ENCODE measurements at regions not wholly inside any gene's neighbourhood (a gene's known extent, or its start where the extent isn't known, plus 50 kb on each side); places are given as distances from the start of the nearest gene placed in this dataset.
"Not testable (repeated sequence)": the region's sequence is repeated elsewhere in the genome, so short reads cannot be mapped to it uniquely, and the experiment has no call there.

GRCh38 chr7:56199639-56200038 lies 83.4 kb upstream of the NUPR2 start:
- DNase-seq (ENCODE audit: extremely low spot score, unreplicated experiment), result no peak
- H3K9me3 Mint-ChIP-seq, result peaks cover 4% of the 10 kb centered on the region
- no peaks in the 10 kb centered on the region for H3K27me3 Mint-ChIP-seq
- H3K36me3 Mint-ChIP-seq, result no peaks in the 10 kb centered on the region
- H3K4me1 Mint-ChIP-seq (ENCODE audit: unreplicated experiment), result no peaks in the 10 kb centered on the region
- no peak overlapping the region for H3K27ac Mint-ChIP-seq
- no peak overlapping the region for H3K4me3 Mint-ChIP-seq
- TF ChIP-seq, protein P1, sequence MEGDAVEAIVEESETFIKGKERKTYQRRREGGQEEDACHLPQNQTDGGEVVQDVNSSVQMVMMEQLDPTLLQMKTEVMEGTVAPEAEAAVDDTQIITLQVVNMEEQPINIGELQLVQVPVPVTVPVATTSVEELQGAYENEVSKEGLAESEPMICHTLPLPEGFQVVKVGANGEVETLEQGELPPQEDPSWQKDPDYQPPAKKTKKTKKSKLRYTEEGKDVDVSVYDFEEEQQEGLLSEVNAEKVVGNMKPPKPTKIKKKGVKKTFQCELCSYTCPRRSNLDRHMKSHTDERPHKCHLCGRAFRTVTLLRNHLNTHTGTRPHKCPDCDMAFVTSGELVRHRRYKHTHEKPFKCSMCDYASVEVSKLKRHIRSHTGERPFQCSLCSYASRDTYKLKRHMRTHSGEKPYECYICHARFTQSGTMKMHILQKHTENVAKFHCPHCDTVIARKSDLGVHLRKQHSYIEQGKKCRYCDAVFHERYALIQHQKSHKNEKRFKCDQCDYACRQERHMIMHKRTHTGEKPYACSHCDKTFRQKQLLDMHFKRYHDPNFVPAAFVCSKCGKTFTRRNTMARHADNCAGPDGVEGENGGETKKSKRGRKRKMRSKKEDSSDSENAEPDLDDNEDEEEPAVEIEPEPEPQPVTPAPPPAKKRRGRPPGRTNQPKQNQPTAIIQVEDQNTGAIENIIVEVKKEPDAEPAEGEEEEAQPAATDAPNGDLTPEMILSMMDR (conservative IDR thresholded peaks at IDR 0.05), result no peak

DNA sequence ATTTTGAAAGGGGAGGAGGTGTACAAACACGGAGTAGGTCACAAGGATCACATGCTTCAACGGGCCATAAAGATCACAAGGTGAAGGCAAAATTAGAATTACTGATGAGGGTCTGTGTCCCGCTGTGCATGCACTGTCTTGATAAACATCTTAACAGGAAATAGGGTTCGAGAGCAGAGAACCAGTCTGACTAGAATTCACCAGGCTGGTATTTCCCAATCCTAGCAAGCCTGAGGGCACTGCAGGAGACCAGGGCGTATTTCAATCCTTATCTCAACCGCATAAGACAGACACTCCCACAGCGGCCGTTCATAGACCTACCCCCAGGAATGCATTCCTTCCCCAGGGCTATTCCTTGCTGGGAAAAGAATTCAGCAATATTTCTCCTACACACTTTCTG lies 80.0 kb upstream of the NUPR2 start:
- DNase-seq (ENCODE audit: extremely low spot score, unreplicated experiment); H3K4me1 Mint-ChIP-seq (ENCODE audit: unreplicated experiment); H3K4me3 Mint-ChIP-seq; H3K36me3 Mint-ChIP-seq; H3K27me3 Mint-ChIP-seq; H3K27ac Mint-ChIP-seq: not testable (repeated sequence)
- peaks cover 12% of the 10 kb centered on the region for H3K9me3 Mint-ChIP-seq

- Mint-ChIP-seq H3K9me3 (peaks cover 8% of the 10 kb centered on the region), H3K27me3 (no peaks in the 10 kb centered on the region), H3K4me1 (ENCODE audit: unreplicated experiment) (no peaks in the 10 kb centered on the region), H3K4me3 (no peak overlapping the region), H3K27ac (no peak overlapping the region), H3K36me3 (no peaks in the 10 kb centered on the region)
- TF ChIP-seq, protein P1 (conservative IDR thresholded peaks at IDR 0.05), result no peak
- no peak for DNase-seq (ENCODE audit: extremely low spot score, unreplicated experiment)
Measured at GRCh38 chr7:56188823-56189346, 72.7 kb upstream of the NUPR2 start.

- TF ChIP-seq, protein P1 (conservative IDR thresholded peaks at IDR 0.05), result no peak
- peaks cover 4% of the 10 kb centered on the region for H3K9me3 Mint-ChIP-seq
- no peaks in the 10 kb centered on the region for H3K4me1 Mint-ChIP-seq (ENCODE audit: unreplicated experiment)
- DNase-seq (ENCODE audit: extremely low spot score, unreplicated experiment), result no peak
- H3K27ac Mint-ChIP-seq, result no peak overlapping the region
- no peaks in the 10 kb centered on the region for H3K36me3 Mint-ChIP-seq
- H3K4me3 Mint-ChIP-seq, result no peak overlapping the region
- no peaks in the 10 kb centered on the region for H3K27me3 Mint-ChIP-seq
Measured at GRCh38 chr7:56188376-56188775, 72.2 kb upstream of the NUPR2 start.

GRCh38 chr7:56181010-56181409 lies 64.8 kb upstream of the NUPR2 start:
- no peaks in the 10 kb centered on the region for H3K36me3 Mint-ChIP-seq
- TF ChIP-seq, protein P1 (conservative IDR thresholded peaks at IDR 0.05), result no peak

GRCh38 chr7:56175771-56176170 lies 59.6 kb upstream of the NUPR2 start:
- peaks cover 19% of the 10 kb centered on the region for H3K9me3 Mint-ChIP-seq
- no peak for DNase-seq (ENCODE audit: extremely low spot score, unreplicated experiment)

More at GRCh38 chr7:56181010-56181409, 64.8 kb upstream of the NUPR2 start:
- DNase-seq (ENCODE audit: extremely low spot score, unreplicated experiment), result no peak
- peaks cover 8% of the 10 kb centered on the region for H3K9me3 Mint-ChIP-seq
- H3K27ac Mint-ChIP-seq, result no peak overlapping the region
- no peaks in the 10 kb centered on the region for H3K27me3 Mint-ChIP-seq
- H3K4me3 Mint-ChIP-seq, result no peak overlapping the region
- H3K4me1 Mint-ChIP-seq (ENCODE audit: unreplicated experiment), result no peaks in the 10 kb centered on the region

More at GRCh38 chr7:56175771-56176170, 59.6 kb upstream of the NUPR2 start:
- Mint-ChIP-seq H3K27ac (no peak overlapping the region), H3K36me3 (peaks cover 4% of the 10 kb centered on the region), H3K27me3 (no peaks in the 10 kb centered on the region), H3K4me3 (no peak overlapping the region), H3K4me1 (ENCODE audit: unreplicated experiment) (no peaks in the 10 kb centered on the region)
- TF ChIP-seq, protein P1 (conservative IDR thresholded peaks at IDR 0.05), result no peak

Data from type B pancreatic cell (in vitro differentiated cells).